HEK293 (cell line): ENCODE measurements at regions not wholly inside any gene's neighbourhood (a gene's known extent, or its start where the extent isn't known, plus 50 kb on each side); places are given as distances from the start of the nearest gene placed in this dataset.
"Not testable (repeated sequence)": the region's sequence is repeated elsewhere in the genome, so short reads cannot be mapped to it uniquely, and the experiment has no call there.

Source experiments
- CTCF ChIA-PET: fragments of 350-600 bp; formaldehyde crosslinking; extraction: SDS; loops from one replicate; lab custom pipeline; 2021; ENCODE audit warnings: antibody characterized with exemption; lab: Yijun Ruan, JAX
- POLR2A ChIA-PET: fragments of 300-600 bp; formaldehyde crosslinking; extraction: SDS; loops from one replicate; lab custom pipeline; 2020; ENCODE audit warnings: antibody characterized with exemption, inconsistent platforms; lab: Yijun Ruan, JAX
- H3K27ac ChIP-seq: fragments of 200-500 bp; sonication (Bioruptor generic); 2 replicates; pipeline ENCODE4 v1.5.1; 2014; ENCODE audit warnings: low read depth, low read length, control low read depth, inconsistent platforms; ENCODE audit errors: extremely low read depth
- H3K36me3 ChIP-seq, 2 experiments: fragments of 200-500 bp in 1 of 2; sonication (Bioruptor generic) in 1 of 2; 1 replicate in 1 of 2; 2 replicates in 1 of 2; pipeline ENCODE4 v1.5.1; 2014 to 2017; ENCODE audit warnings: inconsistent platforms in 2 of 2, low read length in 2 of 2; ENCODE audit not compliant: control insufficient read depth in 2 of 2, insufficient read depth in 1 of 2
- H3K4me1 ChIP-seq: fragments of 200-500 bp; sonication (Bioruptor generic); 2 replicates; pipeline ENCODE4 v1.5.1; 2014; ENCODE audit warnings: mild to moderate bottlenecking, low read length, inconsistent platforms; ENCODE audit not compliant: control insufficient read depth, insufficient read depth
- H3K4me3 ChIP-seq: 2 replicates; pipeline ENCODE4 v1.5.1; 2011; ENCODE audit warnings: low read depth, mild to moderate bottlenecking, control low read depth, low read length, moderate library complexity
- H3K9me3 ChIP-seq: fragments of 200-500 bp; sonication (Bioruptor generic); 2 replicates; pipeline ENCODE4 v1.5.1; 2014; ENCODE audit warnings: low read depth, low read length, inconsistent platforms; ENCODE audit not compliant: control insufficient read depth, insufficient read depth
- BCL11A ChIP-seq: fragments of 450-650 bp; formaldehyde crosslinking; IDR thresholded peaks from 2 replicates; pipeline ENCODE4 v1.5.1; 2016; ENCODE audit warnings: low read depth, missing biosample characterization, missing genetic modification characterization
- FEZF1 ChIP-seq: fragments of 450-650 bp; formaldehyde crosslinking; IDR thresholded peaks from 2 replicates; pipeline ENCODE4 v1.5.1; 2016; ENCODE audit warnings: missing biosample characterization, missing genetic modification characterization
- GLIS1 ChIP-seq: fragments of 450-650 bp; formaldehyde crosslinking; IDR thresholded peaks from 2 replicates; pipeline ENCODE4 v1.5.1; 2016; ENCODE audit warnings: missing biosample characterization, missing genetic modification characterization
- HOXA7 ChIP-seq: sonication (generic); formaldehyde crosslinking; IDR thresholded peaks from 2 replicates; pipeline ENCODE4 v1.8.1; 2022; ENCODE audit warnings: missing genetic modification reagents, borderline replicate concordance
- KLF1 ChIP-seq: fragments of 450-650 bp; formaldehyde crosslinking; IDR thresholded peaks from 2 replicates; pipeline ENCODE4 v1.5.1; 2016; ENCODE audit warnings: missing biosample characterization, missing genetic modification characterization
- PRDM6 ChIP-seq: fragments of 450-650 bp; formaldehyde crosslinking; IDR thresholded peaks from 2 replicates; pipeline ENCODE4 v1.5.1; 2017; ENCODE audit warnings: missing biosample characterization, missing genetic modification characterization
- SP3 ChIP-seq: fragments of 450-650 bp; formaldehyde crosslinking; IDR thresholded peaks from 2 replicates; pipeline ENCODE4 v1.5.1; 2016; ENCODE audit warnings: missing biosample characterization, missing genetic modification characterization
- ZEB2 ChIP-seq: fragments of 450-650 bp; formaldehyde crosslinking; IDR thresholded peaks from 2 replicates; pipeline ENCODE4 v1.5.1; 2016; ENCODE audit warnings: missing biosample characterization, missing genetic modification characterization
- ZFP37 ChIP-seq: fragments of 450-650 bp; formaldehyde crosslinking; IDR thresholded peaks from 2 replicates; pipeline ENCODE4 v1.5.1; 2016; ENCODE audit warnings: missing biosample characterization, missing genetic modification characterization
- ZNF133 ChIP-seq: fragments of 450-650 bp; formaldehyde crosslinking; IDR thresholded peaks from 2 replicates; pipeline ENCODE4 v1.5.1; 2016; ENCODE audit warnings: missing biosample characterization, missing genetic modification characterization
- ZNF140 ChIP-seq: fragments of 450-650 bp; formaldehyde crosslinking; IDR thresholded peaks from 2 replicates; pipeline ENCODE4 v1.5.1; 2016; ENCODE audit warnings: missing biosample characterization, missing genetic modification characterization
- ZNF175 ChIP-seq: fragments of 450-650 bp; formaldehyde crosslinking; IDR thresholded peaks from 2 replicates; pipeline ENCODE4 v1.5.1; 2016; ENCODE audit warnings: missing biosample characterization, missing genetic modification characterization
- ZNF266 ChIP-seq: fragments of 450-650 bp; formaldehyde crosslinking; IDR thresholded peaks from 2 replicates; pipeline ENCODE4 v1.5.1; 2016; ENCODE audit warnings: missing biosample characterization, missing genetic modification characterization, low read depth
- ZNF292 ChIP-seq: fragments of 450-650 bp; formaldehyde crosslinking; IDR thresholded peaks from 2 replicates; pipeline ENCODE4 v1.5.1; 2016; ENCODE audit warnings: low read depth, missing biosample characterization, missing genetic modification characterization, borderline replicate concordance
- ZNF302 ChIP-seq: fragments of 450-650 bp; formaldehyde crosslinking; IDR thresholded peaks from 2 replicates; pipeline ENCODE4 v1.5.1; 2016; ENCODE audit warnings: missing biosample characterization, missing genetic modification characterization, low read depth
- ZNF350 ChIP-seq: fragments of 450-650 bp; formaldehyde crosslinking; IDR thresholded peaks from 2 replicates; pipeline ENCODE4 v1.5.0; 2017; ENCODE audit warnings: missing biosample characterization, mild to moderate bottlenecking, missing genetic modification characterization
- ZNF366 ChIP-seq: fragments of 450-650 bp; formaldehyde crosslinking; conservative IDR thresholded peaks from 2 replicates; pipeline ENCODE4 v1.5.1; 2016; ENCODE audit warnings: missing biosample characterization, missing genetic modification characterization
- ZNF398 ChIP-seq: fragments of 450-650 bp; formaldehyde crosslinking; IDR thresholded peaks from 2 replicates; pipeline ENCODE4 v1.5.1; 2017; ENCODE audit warnings: missing biosample characterization, missing genetic modification characterization
- ZNF416 ChIP-seq: fragments of 450-650 bp; formaldehyde crosslinking; IDR thresholded peaks from 2 replicates; pipeline ENCODE4 v1.5.1; 2016; ENCODE audit warnings: missing biosample characterization, missing genetic modification characterization
- ZNF449 ChIP-seq: fragments of 450-650 bp; formaldehyde crosslinking; IDR thresholded peaks from 2 replicates; pipeline ENCODE4 v1.5.1; 2017; ENCODE audit warnings: missing biosample characterization, mild to moderate bottlenecking, missing genetic modification characterization, moderate library complexity
- ZNF548 ChIP-seq: fragments of 450-650 bp; formaldehyde crosslinking; IDR thresholded peaks from 2 replicates; pipeline ENCODE4 v1.5.1; 2016; ENCODE audit warnings: missing biosample characterization, missing genetic modification characterization
- ZNF555 ChIP-seq: fragments of 450-650 bp; formaldehyde crosslinking; conservative IDR thresholded peaks from 2 replicates; pipeline ENCODE4 v1.5.1; 2017; ENCODE audit warnings: missing biosample characterization, mild to moderate bottlenecking, missing genetic modification characterization, inconsistent platforms
- ZNF624 ChIP-seq: fragments of 450-650 bp; formaldehyde crosslinking; IDR thresholded peaks from 2 replicates; pipeline ENCODE4 v1.5.1; 2017; ENCODE audit warnings: missing biosample characterization, missing genetic modification characterization
- ZNF664 ChIP-seq: fragments of 450-650 bp; formaldehyde crosslinking; IDR thresholded peaks from 2 replicates; pipeline ENCODE4 v1.5.1; 2016; ENCODE audit warnings: missing biosample characterization, missing genetic modification characterization
- ZNF76 ChIP-seq: fragments of 450-650 bp; formaldehyde crosslinking; IDR thresholded peaks from 2 replicates; pipeline ENCODE4; 2016; ENCODE audit warnings: low read depth, missing biosample characterization, missing genetic modification characterization, borderline replicate concordance
- ZNF830 ChIP-seq: fragments of 450-650 bp; IDR thresholded peaks from 2 replicates; pipeline ENCODE4 v1.5.0; 2018; ENCODE audit warnings: missing biosample characterization, missing genetic modification characterization, low read depth, mild to moderate bottlenecking, moderate library complexity
- ZNF843 ChIP-seq: fragments of 450-650 bp; formaldehyde crosslinking; IDR thresholded peaks from 2 replicates; pipeline ENCODE4 v1.5.1; 2016; ENCODE audit warnings: missing biosample characterization, missing genetic modification characterization
- TF ChIP-seq, protein P1 (sequence below): fragments of 450-650 bp; formaldehyde crosslinking; IDR thresholded peaks from 2 replicates; pipeline ENCODE4 v1.5.1; 2016; ENCODE audit warnings: missing biosample characterization, missing genetic modification characterization
- TF ChIP-seq, protein P2 (sequence below): sonication (generic); formaldehyde crosslinking; IDR thresholded peaks from 2 replicates; pipeline ENCODE4 v1.8.1; 2022; ENCODE audit warnings: mild to moderate bottlenecking, moderate library complexity, missing genetic modification reagents

DNA sequence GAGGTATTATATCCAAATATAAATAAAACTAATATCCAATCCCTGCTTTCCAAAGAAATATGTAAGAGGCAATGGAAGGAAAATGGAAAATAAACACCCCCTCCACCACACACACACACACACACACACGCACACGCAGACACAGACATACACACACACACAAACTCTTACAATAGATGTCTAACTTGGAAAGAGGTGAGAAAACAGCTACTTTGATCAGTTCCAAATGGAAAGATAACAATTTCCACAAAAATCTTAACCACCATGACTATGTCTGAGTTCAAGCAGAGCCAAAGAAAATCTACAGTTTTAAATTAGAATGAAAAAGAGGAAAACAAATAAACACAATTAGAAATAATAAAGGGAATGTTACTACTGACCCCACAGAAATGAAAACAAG, 285.3 kb upstream of the TGFBR2 start (continued):
- no peak for TF ChIP-seq ZNF140 (tag by site-specific recombination)
- TF ChIP-seq ZNF449, result no peak
- TF ChIP-seq BCL11A, result no peak
- no peak for TF ChIP-seq ZNF366 (tag by site-specific recombination)
- no peak for TF ChIP-seq ZNF133 (tag by site-specific recombination)
- no peak for TF ChIP-seq ZNF548 (tag by site-specific recombination)
- no peak for TF ChIP-seq ZFP37 (tag by site-specific recombination)
- TF ChIP-seq ZNF416 (tag by site-specific recombination), result no peak
- TF ChIP-seq, protein P1, sequence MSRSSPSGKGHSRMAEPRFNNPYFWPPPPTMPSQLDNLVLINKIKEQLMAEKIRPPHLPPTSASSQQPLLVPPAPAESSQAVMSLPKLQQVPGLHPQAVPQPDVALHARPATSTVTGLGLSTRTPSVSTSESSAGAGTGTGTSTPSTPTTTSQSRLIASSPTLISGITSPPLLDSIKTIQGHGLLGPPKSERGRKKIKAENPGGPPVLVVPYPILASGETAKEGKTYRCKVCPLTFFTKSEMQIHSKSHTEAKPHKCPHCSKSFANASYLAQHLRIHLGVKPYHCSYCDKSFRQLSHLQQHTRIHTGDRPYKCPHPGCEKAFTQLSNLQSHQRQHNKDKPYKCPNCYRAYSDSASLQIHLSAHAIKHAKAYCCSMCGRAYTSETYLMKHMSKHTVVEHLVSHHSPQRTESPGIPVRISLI, result no peak
- TF ChIP-seq ZNF624, result no peak

- H3K27ac ChIP-seq, CTCF ChIA-PET, H3K36me3 ChIP-seq, H3K9me3 ChIP-seq, H3K4me3 ChIP-seq, POLR2A ChIA-PET, H3K4me1 ChIP-seq: not testable (repeated sequence)
Measured at GRCh38 chr3:30323649-30324048, 282.8 kb upstream of the TGFBR2 start.

GRCh38 chr3:30324587-30324986, 281.8 kb upstream of the TGFBR2 start:
- POLR2A ChIA-PET, result no interaction called here
- H3K4me1 ChIP-seq, result 0 out of 2 replicates have a peak, but pooled peaks cover 2% of the 10 kb centered on the region
- H3K27ac ChIP-seq, result no peak overlapping the region
- CTCF ChIA-PET, result interaction anchor here (0.6 kb wide), 1 partner anchor 23 kb away, joined by 3 read pairs; no protein-coding TSS in a partner anchor
- no peak overlapping the region for H3K4me3 ChIP-seq
- H3K36me3 ChIP-seq, result no peaks in the 10 kb centered on the region
- no peaks in the 10 kb centered on the region for H3K9me3 ChIP-seq
- TF ChIP-seq FEZF1 (tag by site-specific recombination) (peak; percentile 90), GLIS1 (tag by site-specific recombination) (0 out of 2 replicates have a peak, but pooled peaks have one; percentile 17), ZNF266 (tag by site-specific recombination) (no peak), ZNF664 (tag by site-specific recombination) (no peak), ZNF302 (tag by site-specific recombination) (no peak), ZNF843 (tag by site-specific recombination) (peak; percentile 71; the same call in 1 of the 2 replicates), ZNF175 (tag by site-specific recombination) (no peak), ZNF555 (tag by site-specific recombination) (no peak), KLF1 (tag by site-specific recombination) (no peak), ZEB2 (tag by site-specific recombination) (no peak), ZNF76 (no peak), SP3 (tag by site-specific recombination) (no peak), PRDM6 (peak; percentile 45), ZNF292 (no peak), HOXA7 (CRISPR knock-in tag) (no peak), ZNF398 (tag by site-specific recombination) (0 out of 2 replicates have a peak, but pooled peaks have one; percentile 11), ZNF350 (no peak), ZNF830 (tag by site-specific recombination) (no peak)
- TF ChIP-seq, protein P2, sequence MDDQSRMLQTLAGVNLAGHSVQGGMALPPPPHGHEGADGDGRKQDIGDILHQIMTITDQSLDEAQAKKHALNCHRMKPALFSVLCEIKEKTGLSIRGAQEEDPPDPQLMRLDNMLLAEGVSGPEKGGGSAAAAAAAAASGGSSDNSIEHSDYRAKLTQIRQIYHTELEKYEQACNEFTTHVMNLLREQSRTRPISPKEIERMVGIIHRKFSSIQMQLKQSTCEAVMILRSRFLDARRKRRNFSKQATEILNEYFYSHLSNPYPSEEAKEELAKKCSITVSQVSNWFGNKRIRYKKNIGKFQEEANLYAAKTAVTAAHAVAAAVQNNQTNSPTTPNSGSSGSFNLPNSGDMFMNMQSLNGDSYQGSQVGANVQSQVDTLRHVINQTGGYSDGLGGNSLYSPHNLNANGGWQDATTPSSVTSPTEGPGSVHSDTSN (CRISPR knock-in tag), result no peak
